T-cell (primary cell): ENCODE measurements at regions not wholly inside any gene's neighbourhood (a gene's known extent, or its start where the extent isn't known, plus 50 kb on each side); places are given as distances from the start of the nearest gene placed in this dataset.

ENCODE experiments used
- ATAC-seq, 4 experiments: fragments of 200-7000 bp in 3 of 4; fragments of 150-1000 bp in 1 of 4; cut with Tn5 transposase; replicated peaks in 1 of 4; 1 replicate in 3 of 4; 2 replicates in 1 of 4; pipeline ENCODE4 v1.10.0; 2021; ENCODE audit warnings: moderate library complexity in 3 of 4, mild to moderate bottlenecking in 2 of 4, moderate number of reproducible peaks in 1 of 4
- CTCF ChIA-PET, 2 donors: fragments of 300-600 bp; sonication (Branson Sonifier 250); formaldehyde crosslinking; loops; one replicate each; lab custom pipeline; 2022; ENCODE audit warnings: antibody characterized with exemption in 2 of 2; lab: Charles Lee
- POLR2A ChIA-PET, 2 donors: fragments of 300-600 bp; sonication (Branson Sonifier 250); formaldehyde crosslinking; loops; one replicate each; lab custom pipeline; 2022; ENCODE audit warnings: antibody characterized with exemption in 2 of 2; lab: Charles Lee
- DNase-seq, 35 experiments: peaks; one replicate each; pipeline versions ENCODE4 v3.0.0 to v3.0.0-alpha.2; 2013 to 2023
- H3K27ac ChIP-seq: one replicate; pipeline ENCODE4 v1.5.1; 2013; ENCODE audit warnings: low read length
- H3K27me3 ChIP-seq, 2 experiments: replicated peaks in 1 of 2; 1 replicate in 1 of 2; 2 replicates in 1 of 2; pipeline versions ENCODE4 v1.6.1 to v1.7.0; 2013; ENCODE audit warnings: low read length in 1 of 2, mixed read lengths in 1 of 2; ENCODE audit not compliant: control insufficient read depth in 2 of 2, insufficient read depth in 2 of 2; ENCODE audit errors: extremely low read depth in 1 of 2
- H3K36me3 ChIP-seq, 2 donors: 1 replicate in 1 of 2; 2 replicates in 1 of 2; pipeline versions ENCODE4 v1.6.1 to v1.7.0; 2013; ENCODE audit warnings: low read length in 1 of 2; ENCODE audit not compliant: control insufficient read depth in 2 of 2, insufficient read depth in 1 of 2; ENCODE audit errors: extremely low read depth in 1 of 2
- H3K4me1 ChIP-seq, 2 experiments: 1 replicate in 1 of 2; 2 replicates in 1 of 2; pipeline versions ENCODE4 v1.6.1 to v1.7.0; 2013; ENCODE audit warnings: low read length in 2 of 2, mixed read lengths in 1 of 2; ENCODE audit not compliant: insufficient read depth in 2 of 2, control insufficient read depth in 1 of 2; ENCODE audit errors: extremely low read depth in 1 of 2
- H3K4me3 ChIP-seq, 2 donors: 1 replicate in 1 of 2; 2 replicates in 1 of 2; pipeline versions ENCODE4 v1.5.1 to v1.7.0; 2013; ENCODE audit warnings: mild to moderate bottlenecking in 2 of 2, low read length in 1 of 2, moderate library complexity in 1 of 2; ENCODE audit not compliant: control insufficient read depth in 1 of 2; ENCODE audit errors: extremely low read depth in 1 of 2
- H3K9me3 ChIP-seq: 2 replicates; pipeline ENCODE4 v1.7.0; 2013
- H3K27ac Mint-ChIP-seq, 2 donors: one replicate each; pipeline ENCODE4 v1.8.0; 2020 to 2021; ENCODE audit warnings: mild to moderate bottlenecking in 2 of 2, mixed read lengths in 2 of 2
- H3K27me3 Mint-ChIP-seq, 2 donors: one replicate each; pipeline ENCODE4 v1.8.0; 2021 to 2022; ENCODE audit warnings: mixed read lengths in 2 of 2
- H3K36me3 Mint-ChIP-seq: one replicate; pipeline ENCODE4 v1.8.0; 2021; ENCODE audit warnings: mixed read lengths
- H3K4me1 Mint-ChIP-seq, 3 donors: one replicate each; pipeline ENCODE4 v1.8.0; 2020 to 2022; ENCODE audit warnings: mixed read lengths in 3 of 3, mild to moderate bottlenecking in 1 of 3
- H3K4me3 Mint-ChIP-seq, 3 donors: one replicate each; pipeline ENCODE4 v1.8.0; 2020 to 2022; ENCODE audit warnings: mild to moderate bottlenecking in 3 of 3, mixed read lengths in 3 of 3, moderate library complexity in 3 of 3
- H3K9me3 Mint-ChIP-seq, 3 donors: one replicate each; pipeline ENCODE4 v1.8.0; 2020 to 2022; ENCODE audit warnings: mixed read lengths in 3 of 3
- WGBS: methylation state at CpG from one replicate; pipeline ENCODE4 v1.1.5; 2013; ENCODE audit warnings: missing lambda C conversion rate; ENCODE audit not compliant: insufficient coverage; 5-methylcytosine and 5-hydroxymethylcytosine counted together

GRCh38 chr4:115763051-115763450 lies 649.6 kb upstream of the NDST4 start:
- Mint-ChIP-seq H3K27ac (no peak overlapping the region), H3K27me3 (no peaks in the 10 kb centered on the region), H3K4me1 (no peaks in the 10 kb centered on the region), H3K9me3 (peaks cover 0 to 6% (median 0%) of the 10 kb centered on the region in 3 donors), H3K36me3 (no peaks in the 10 kb centered on the region), H3K4me3 (no peak overlapping the region)
- no peaks in the 10 kb centered on the region for H3K36me3 ChIP-seq
- no peak overlapping the region for H3K27ac ChIP-seq
- no peaks in the 10 kb centered on the region for H3K9me3 ChIP-seq
- ChIA-PET CTCF (no interaction called here), POLR2A (no interaction called here)
- no CpG with 5 or more reads among the region's 1 CpG for WGBS
- H3K4me3 ChIP-seq: no peak overlapping the region
- H3K4me1 ChIP-seq: no peaks in the 10 kb centered on the region
- H3K27me3 ChIP-seq: no peaks in the 10 kb centered on the region
- no peak for DNase-seq
- ATAC-seq: no peak

- Histone ChIP-seq H3K27me3 (no peaks in the 10 kb centered on the region), H3K4me1 (no peaks in the 10 kb centered on the region), H3K36me3 (no peaks in the 10 kb centered on the region), H3K27ac (no peak overlapping the region), H3K4me3 (no peak overlapping the region), H3K9me3 (no peaks in the 10 kb centered on the region)
- ChIA-PET CTCF (no interaction called here), POLR2A (no interaction called here)
- 73% methylated on average over 2 of the region's 2 CpGs for WGBS
- ATAC-seq: no peak
- Mint-ChIP-seq H3K27me3 (no peaks in the 10 kb centered on the region), H3K9me3 (peaks cover 0 to 6% (median 6%) of the 10 kb centered on the region in 3 donors), H3K27ac (no peak overlapping the region), H3K4me1 (no peaks in the 10 kb centered on the region), H3K4me3 (no peak overlapping the region), H3K36me3 (no peaks in the 10 kb centered on the region)
- DNase-seq: no peak
Measured at GRCh38 chr4:115759231-115759630, 645.8 kb upstream of the NDST4 start.

- H3K27me3 Mint-ChIP-seq: no peaks in the 10 kb centered on the region
- no peak for ATAC-seq
- H3K9me3 Mint-ChIP-seq: peaks cover 12 to 17% (median 15%) of the 10 kb centered on the region in 3 donors
- ChIA-PET POLR2A (no interaction called here), CTCF (no interaction called here)
- DNase-seq: no peak
- Histone ChIP-seq H3K9me3 (no peaks in the 10 kb centered on the region), H3K27ac (no peak overlapping the region), H3K36me3 (no peaks in the 10 kb centered on the region), H3K27me3 (no peaks in the 10 kb centered on the region), H3K4me1 (no peaks in the 10 kb centered on the region), H3K4me3 (no peak overlapping the region)
- H3K4me3 Mint-ChIP-seq: no peak overlapping the region
- no peak overlapping the region for H3K27ac Mint-ChIP-seq
- no peaks in the 10 kb centered on the region for H3K4me1 Mint-ChIP-seq
- no peaks in the 10 kb centered on the region for H3K36me3 Mint-ChIP-seq
Measured at GRCh38 chr4:115749404-115749803, 636.0 kb upstream of the NDST4 start.

- H3K4me3 Mint-ChIP-seq: no peak overlapping the region
- H3K27ac Mint-ChIP-seq: no peak overlapping the region
- Histone ChIP-seq H3K9me3 (no peaks in the 10 kb centered on the region), H3K4me3 (no peak overlapping the region), H3K27me3 (no peaks in the 10 kb centered on the region), H3K27ac (no peak overlapping the region), H3K4me1 (no peaks in the 10 kb centered on the region), H3K36me3 (no peaks in the 10 kb centered on the region)
- no peaks in the 10 kb centered on the region for H3K27me3 Mint-ChIP-seq
- no CpG with 5 or more reads among the region's 1 CpG for WGBS
- DNase-seq (no peak), ATAC-seq (no peak)
- ChIA-PET CTCF (no interaction called here), POLR2A (no interaction called here)
- H3K9me3 Mint-ChIP-seq: peaks cover 2 to 4% (median 4%) of the 10 kb centered on the region in 3 donors
- no peaks in the 10 kb centered on the region for H3K36me3 Mint-ChIP-seq
- H3K4me1 Mint-ChIP-seq: no peaks in the 10 kb centered on the region
Measured at GRCh38 chr4:115740806-115741205, 627.4 kb upstream of the NDST4 start.

- H3K4me3 ChIP-seq: no peak overlapping the region
- H3K27ac ChIP-seq: no peak overlapping the region
- H3K36me3 ChIP-seq: no peaks in the 10 kb centered on the region
- peaks cover 5 to 8% (median 7%) of the 10 kb centered on the region in 3 donors for H3K9me3 Mint-ChIP-seq
- no peaks in the 10 kb centered on the region for H3K27me3 Mint-ChIP-seq
- CTCF ChIA-PET: no interaction called here
- ATAC-seq (no peak), DNase-seq (no peak)
- no peaks in the 10 kb centered on the region for H3K36me3 Mint-ChIP-seq
- WGBS: no CpG with 5 or more reads among the region's 5 CpGs
- no peaks in the 10 kb centered on the region for H3K9me3 ChIP-seq
- H3K4me3 Mint-ChIP-seq: no peak overlapping the region
- no peaks in the 10 kb centered on the region for H3K4me1 ChIP-seq
- no peaks in the 10 kb centered on the region for H3K27me3 ChIP-seq
- H3K4me1 Mint-ChIP-seq: no peaks in the 10 kb centered on the region
- POLR2A ChIA-PET: interaction anchor here in 1 of 2 donors (0.6 kb wide), 1 partner anchor 66 kb away, joined by 3 read pairs; no protein-coding TSS in a partner anchor
- no peak overlapping the region for H3K27ac Mint-ChIP-seq
Measured at GRCh38 chr4:115729739-115730266, 616.4 kb upstream of the NDST4 start.

GRCh38 chr4:115723621-115724020 lies 610.2 kb upstream of the NDST4 start:
- Mint-ChIP-seq H3K4me3 (no peak overlapping the region), H3K9me3 (peaks cover 2 to 8% (median 3%) of the 10 kb centered on the region in 3 donors), H3K4me1 (no peaks in the 10 kb centered on the region), H3K27me3 (no peaks in the 10 kb centered on the region), H3K36me3 (no peaks in the 10 kb centered on the region), H3K27ac (no peak overlapping the region)
- H3K4me1 ChIP-seq: no peaks in the 10 kb centered on the region
- ATAC-seq (no peak), DNase-seq (no peak)
- CTCF ChIA-PET: no interaction called here
- H3K27me3 ChIP-seq: no peaks in the 10 kb centered on the region
- POLR2A ChIA-PET: interaction anchor here (0.6 kb wide), 2 partner anchors 10 to 61 kb away, joined by 3 read pairs; no protein-coding TSS in a partner anchor
- no CpG with 5 or more reads among the region's 3 CpGs for WGBS
- no peaks in the 10 kb centered on the region for H3K36me3 ChIP-seq
- H3K9me3 ChIP-seq: no peaks in the 10 kb centered on the region
- no peak overlapping the region for H3K27ac ChIP-seq
- no peak overlapping the region for H3K4me3 ChIP-seq

GRCh38 chr4:115720611-115721010 lies 607.2 kb upstream of the NDST4 start:
- Histone ChIP-seq H3K4me3 (no peak overlapping the region), H3K4me1 (no peaks in the 10 kb centered on the region), H3K27ac (no peak overlapping the region), H3K27me3 (no peaks in the 10 kb centered on the region), H3K9me3 (no peaks in the 10 kb centered on the region), H3K36me3 (no peaks in the 10 kb centered on the region)
- H3K4me1 Mint-ChIP-seq: no peaks in the 10 kb centered on the region
- H3K36me3 Mint-ChIP-seq: no peaks in the 10 kb centered on the region
- 67% methylated on average over 1 of the region's 1 CpG for WGBS
- no peaks in the 10 kb centered on the region for H3K27me3 Mint-ChIP-seq
- DNase-seq: no peak
- H3K4me3 Mint-ChIP-seq: no peak overlapping the region
- no peak for ATAC-seq
- POLR2A ChIA-PET: no interaction called here
- H3K9me3 Mint-ChIP-seq: peaks cover 0 to 11% (median under 1%) of the 10 kb centered on the region in 3 donors
- no peak overlapping the region for H3K27ac Mint-ChIP-seq
- CTCF ChIA-PET: no interaction called here
